Peyer's patch (tissue), 4 donors: ENCODE measurements at regions not wholly inside any gene's neighbourhood (a gene's known extent, or its start where the extent isn't known, plus 50 kb on each side); places are given as distances from the start of the nearest gene placed in this dataset.
"Not testable (repeated sequence)": the region's sequence is repeated elsewhere in the genome, so short reads cannot be mapped to it uniquely, and the experiment has no call there.

Source experiments
- DNase-seq, 3 donors: peaks; one replicate each; pipeline ENCODE4 v3.0.0-alpha.2; 2017 to 2019
- H3K27ac ChIP-seq, 4 donors: fragments of 200-600 bp; sonication (generic); one replicate each; pipeline ENCODE4 v1.5.1; 2016 to 2019
- H3K27me3 ChIP-seq, 2 donors: fragments of 200-600 bp; sonication (generic); one replicate each; pipeline ENCODE4 v1.5.1; 2019
- H3K36me3 ChIP-seq, 3 donors: fragments of 200-600 bp; sonication (generic); one replicate each; pipeline ENCODE4 v1.5.1; 2016 to 2019
- H3K4me1 ChIP-seq, 4 donors: fragments of 200-600 bp; sonication (generic); one replicate each; pipeline ENCODE4 v1.5.1; 2016 to 2019
- H3K4me3 ChIP-seq, 4 donors: fragments of 200-600 bp; sonication (generic); 1 replicate in 3 of 4; 2 replicates in 1 of 4; pipeline ENCODE4 v1.5.1; 2016 to 2019; ENCODE audit warnings: mild to moderate bottlenecking in 1 of 4
- H3K9me3 ChIP-seq, 4 donors: fragments of 200-600 bp; sonication (generic); one replicate each; pipeline ENCODE4 v1.5.1; 2016 to 2019; ENCODE audit warnings: mild to moderate bottlenecking in 1 of 4
- CTCF ChIP-seq, 6 experiments: fragments of 450-650 bp in 4 of 6; fragments of 200-600 bp in 2 of 6; sonication (generic) in 1 of 6; IDR thresholded peaks; one replicate each; pipeline ENCODE4 v1.5.1; 2017 to 2019; ENCODE audit warnings: antibody characterized with exemption in 6 of 6, mild to moderate bottlenecking in 3 of 6, moderate library complexity in 1 of 6
- POLR2A ChIP-seq, 2 donors: fragments of 450-650 bp; IDR thresholded peaks; one replicate each; pipeline ENCODE4 v1.5.1; 2017; ENCODE audit warnings: antibody characterized with exemption in 2 of 2, mild to moderate bottlenecking in 2 of 2, moderate library complexity in 2 of 2

DNA sequence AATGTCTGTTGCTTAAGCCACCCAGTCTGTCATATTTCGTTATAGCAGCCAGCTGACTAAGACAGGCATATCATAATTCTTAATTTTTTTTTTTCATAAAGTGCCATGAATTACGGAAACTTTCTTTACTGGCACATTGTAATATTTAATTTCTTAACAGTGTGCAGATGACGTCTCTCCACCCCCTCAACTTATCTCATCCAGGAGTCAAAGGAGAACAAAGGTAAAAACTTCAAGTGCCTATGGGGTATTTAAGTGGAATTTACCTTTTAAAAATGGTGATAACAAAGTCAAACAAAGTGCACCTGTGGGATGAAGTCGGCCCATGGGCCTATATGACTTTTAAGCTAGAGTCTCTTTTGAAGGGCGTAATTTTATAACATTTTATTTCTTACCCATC is 539.4 kb downstream of the CDH9 start:
- no peak for DNase-seq
- no peaks in the 10 kb centered on the region for H3K36me3 ChIP-seq

GRCh38 chr5:26495437-26495836 is 542.9 kb downstream of the CDH9 start:
- no peaks in the 10 kb centered on the region for H3K4me1 ChIP-seq
- no peak overlapping the region for H3K27ac ChIP-seq
- TF ChIP-seq POLR2A (IDR thresholded peaks at IDR 0.05) (no peak), CTCF (IDR thresholded peaks at IDR 0.05) (no peak)
- no peaks in the 10 kb centered on the region for H3K36me3 ChIP-seq
- H3K27me3 ChIP-seq = no peaks in the 10 kb centered on the region
- H3K9me3 ChIP-seq = peaks cover 0 to 8% (median 0%) of the 10 kb centered on the region in 4 donors
- DNase-seq = no peak
- H3K4me3 ChIP-seq = no peak overlapping the region

More for the DNA sequence above, 539.4 kb downstream of the CDH9 start:
- no peak for TF ChIP-seq CTCF (IDR thresholded peaks at IDR 0.05)
- TF ChIP-seq POLR2A (IDR thresholded peaks at IDR 0.05) = no peak
- H3K27me3 ChIP-seq = no peaks in the 10 kb centered on the region
- no peak overlapping the region for H3K27ac ChIP-seq
- H3K4me3 ChIP-seq = no peak overlapping the region
- H3K4me1 ChIP-seq = no peaks in the 10 kb centered on the region
- H3K9me3 ChIP-seq = no peaks in the 10 kb centered on the region

DNA sequence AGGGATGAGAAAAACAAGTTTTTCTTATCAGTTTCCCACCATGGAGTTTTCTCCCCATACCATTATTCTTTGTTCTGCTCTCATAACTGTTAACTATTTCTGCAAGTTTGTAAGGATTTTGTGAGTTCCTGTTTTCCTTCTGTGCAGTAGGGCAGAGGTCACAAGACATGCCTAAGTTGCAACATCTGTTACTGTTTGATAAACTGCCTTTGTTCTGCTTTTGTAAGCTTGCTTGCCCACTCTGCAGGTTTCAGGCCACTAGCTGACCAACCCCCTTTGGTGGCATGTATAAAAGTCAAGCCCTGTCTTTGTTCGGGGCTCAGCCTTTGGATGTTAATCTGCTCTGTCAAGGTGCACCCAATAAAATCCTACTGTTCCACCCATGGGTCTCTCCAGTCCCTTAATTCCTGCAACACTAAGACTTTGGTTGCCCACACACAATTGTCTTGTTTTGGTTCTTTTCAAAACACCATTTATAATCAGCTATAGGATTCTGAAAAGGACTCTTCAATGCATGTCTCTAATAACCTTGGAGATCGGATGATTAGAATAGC is 545.4 kb downstream of the CDH9 start:
- DNase-seq = no peak
- H3K27me3 ChIP-seq = no peaks in the 10 kb centered on the region
- no peak overlapping the region for H3K4me3 ChIP-seq
- TF ChIP-seq POLR2A (IDR thresholded peaks at IDR 0.05) (no peak), CTCF (IDR thresholded peaks at IDR 0.05) (no peak)
- H3K4me1 ChIP-seq = no peaks in the 10 kb centered on the region
- no peak overlapping the region for H3K27ac ChIP-seq
- no peaks in the 10 kb centered on the region for H3K36me3 ChIP-seq
- peaks cover 0 to 8% (median 0%) of the 10 kb centered on the region in 4 donors for H3K9me3 ChIP-seq

DNA sequence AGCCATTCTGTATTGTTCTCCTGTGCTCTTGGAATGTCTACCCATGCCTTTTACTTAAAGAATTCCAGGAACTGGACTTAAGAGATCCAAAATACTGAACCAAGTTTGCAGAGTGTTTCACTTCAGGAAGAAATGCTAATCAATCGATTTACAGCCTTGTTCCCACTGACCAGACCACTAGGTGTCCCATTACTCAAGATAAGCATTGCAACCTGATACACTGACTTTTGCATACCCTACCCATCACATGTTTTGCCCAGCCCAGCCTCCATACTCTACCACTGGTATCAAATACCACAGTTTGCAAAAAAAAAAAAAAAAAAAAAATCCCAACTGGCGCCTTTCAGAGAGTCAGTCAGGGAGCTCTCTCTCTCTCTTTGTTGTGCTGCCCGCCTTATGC is 550.8 kb downstream of the CDH9 start:
- no peaks in the 10 kb centered on the region for H3K36me3 ChIP-seq
- DNase-seq = no peak
- peaks cover 0 to 5% (median 0%) of the 10 kb centered on the region in 4 donors for H3K9me3 ChIP-seq
- H3K4me1 ChIP-seq = no peaks in the 10 kb centered on the region
- H3K4me3 ChIP-seq = no peak overlapping the region
- H3K27ac ChIP-seq = no peak overlapping the region
- TF ChIP-seq POLR2A (IDR thresholded peaks at IDR 0.05) (no peak), CTCF (IDR thresholded peaks at IDR 0.05) (no peak)
- H3K27me3 ChIP-seq = no peaks in the 10 kb centered on the region

DNA sequence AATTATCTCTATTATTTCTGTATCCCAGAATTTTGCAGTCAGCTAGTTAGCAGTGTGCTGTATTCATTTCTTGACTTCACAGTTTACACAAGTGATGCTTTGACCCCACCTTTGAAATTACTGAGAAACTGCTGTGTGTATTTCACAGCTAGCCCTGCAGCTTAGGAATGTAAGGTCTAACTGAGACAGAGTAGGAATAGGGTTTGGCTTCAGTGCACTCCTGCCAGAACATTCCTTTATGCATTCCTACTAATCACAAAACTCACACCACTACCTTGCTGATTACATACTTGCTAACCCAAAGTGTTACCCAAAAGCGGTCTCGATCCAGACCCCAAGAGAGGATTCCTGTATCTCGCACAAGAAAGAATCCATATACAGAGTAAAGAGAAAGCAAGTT is 551.8 kb downstream of the CDH9 start:
- no peaks in the 10 kb centered on the region for H3K4me1 ChIP-seq
- peaks cover 0 to 5% (median 0%) of the 10 kb centered on the region in 4 donors for H3K9me3 ChIP-seq
- TF ChIP-seq CTCF (IDR thresholded peaks at IDR 0.05) = no peak
- no peak for TF ChIP-seq POLR2A (IDR thresholded peaks at IDR 0.05)
- no peak overlapping the region for H3K4me3 ChIP-seq
- H3K27ac ChIP-seq = no peak overlapping the region
- H3K36me3 ChIP-seq = no peaks in the 10 kb centered on the region
- no peak for DNase-seq
- no peaks in the 10 kb centered on the region for H3K27me3 ChIP-seq

DNA sequence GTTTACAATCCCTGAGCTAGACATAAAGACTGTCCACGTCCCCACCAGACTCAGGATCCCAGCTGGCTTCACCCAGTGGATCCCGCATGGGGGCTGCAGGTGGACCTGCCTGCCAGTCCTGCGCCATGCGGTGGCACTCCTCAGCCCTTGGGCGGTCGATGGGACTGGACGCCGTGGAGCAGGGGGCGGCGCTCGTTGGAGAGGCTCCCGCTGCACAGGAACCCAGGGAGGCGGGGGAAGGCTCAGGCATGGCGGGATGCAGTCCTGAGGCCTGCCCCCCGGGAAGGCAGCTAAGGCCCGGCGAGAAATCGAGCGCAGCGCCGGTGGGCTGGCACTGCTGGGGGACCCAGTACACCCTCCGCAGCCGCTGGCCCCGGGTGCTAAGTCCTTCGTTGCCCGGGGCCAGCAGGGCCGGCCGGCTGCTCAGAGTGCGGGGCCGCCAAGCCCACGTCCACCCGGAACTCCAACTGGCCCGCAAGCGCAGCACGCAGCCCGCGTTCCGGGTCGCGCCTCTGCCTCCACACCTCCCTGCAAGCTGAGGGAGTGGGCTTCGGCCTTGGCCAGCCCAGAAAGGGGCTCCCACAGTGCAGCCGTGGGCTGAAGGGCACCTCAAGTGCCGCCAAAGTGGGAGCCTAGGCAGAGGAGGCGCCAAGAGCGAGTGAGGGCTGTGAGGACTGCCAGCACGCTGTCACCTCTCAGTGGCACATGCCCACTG is 553.1 kb downstream of the CDH9 start:
- not testable (repeated sequence) for H3K4me1 ChIP-seq, H3K36me3 ChIP-seq, H3K27ac ChIP-seq, H3K4me3 ChIP-seq, H3K27me3 ChIP-seq, H3K9me3 ChIP-seq, DNase-seq
